AG20443 (cell line): ENCODE measurements at regions not wholly inside any gene's neighbourhood (a gene's known extent, or its start where the extent isn't known, plus 50 kb on each side); places are given as distances from the start of the nearest gene placed in this dataset.
"Not testable (repeated sequence)": the region's sequence is repeated elsewhere in the genome, so short reads cannot be mapped to it uniquely, and the experiment has no call there.

Experiments used
- DNase-seq: peaks from one replicate; pipeline ENCODE4 v3.0.0; 2012; ENCODE audit warnings: low spot score, mixed read lengths

- no peak for DNase-seq
Measured at GRCh38 chr1:29389533-29390041, 153.3 kb downstream of the PTPRU start.

GRCh38 chr1:29388884-29389283, 152.6 kb downstream of the PTPRU start:
- DNase-seq: no peak

- no peak for DNase-seq
Measured at GRCh38 chr1:29388170-29388569, 151.8 kb downstream of the PTPRU start.

- no peak for DNase-seq
Measured at GRCh38 chr1:29387210-29387609, 150.9 kb downstream of the PTPRU start.

- not testable (repeated sequence) for DNase-seq
Measured at GRCh38 chr1:29386453-29386852, 150.1 kb downstream of the PTPRU start.

DNA sequence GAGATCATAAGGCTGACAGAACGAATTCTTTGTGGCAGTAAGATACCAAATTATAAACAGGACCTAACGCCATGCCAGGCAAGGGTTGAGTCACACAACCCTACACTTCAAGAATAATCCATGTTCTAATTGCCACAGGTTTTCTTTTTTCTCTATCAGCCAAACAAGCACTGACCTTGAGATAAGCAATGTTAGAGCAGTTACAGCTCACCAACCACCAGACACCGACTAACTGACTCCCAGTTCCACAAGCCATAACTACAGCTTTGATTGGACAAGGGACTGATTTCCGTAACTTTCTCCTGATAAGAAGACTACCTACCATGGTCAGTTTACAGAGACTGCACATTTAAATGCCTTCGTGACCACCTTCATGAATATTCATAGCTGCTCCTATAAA, 149.6 kb downstream of the PTPRU start:
- no peak for DNase-seq

DNA sequence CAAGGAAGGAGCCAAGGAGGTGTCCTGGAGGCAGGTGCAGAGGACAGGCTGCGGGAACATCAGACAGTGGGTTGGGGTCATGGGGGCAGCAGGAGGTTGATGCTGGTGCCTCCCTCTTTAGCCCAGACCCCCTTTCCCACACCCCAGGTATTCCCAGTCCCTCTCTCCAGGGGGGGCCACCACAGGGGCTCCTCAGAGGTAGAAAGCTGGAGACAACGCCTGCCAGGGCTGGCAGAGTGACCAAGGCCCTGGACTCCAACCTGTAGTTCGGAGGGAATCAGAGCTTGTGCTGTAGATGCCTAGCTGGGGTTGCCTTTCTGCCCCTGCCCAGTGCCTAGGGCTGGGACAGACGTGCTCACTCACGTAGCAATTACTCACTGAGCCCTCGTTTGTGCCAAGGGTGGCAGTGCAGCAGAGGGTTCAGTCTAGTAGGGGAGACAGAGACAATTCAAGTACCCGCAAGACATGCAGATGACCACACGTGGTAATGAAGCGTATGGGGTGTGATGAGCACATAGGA, 148.2 kb downstream of the PTPRU start:
- no peak for DNase-seq

- DNase-seq: peak; percentile 43
Measured at GRCh38 chr1:29383746-29384371, 147.5 kb downstream of the PTPRU start.

DNA sequence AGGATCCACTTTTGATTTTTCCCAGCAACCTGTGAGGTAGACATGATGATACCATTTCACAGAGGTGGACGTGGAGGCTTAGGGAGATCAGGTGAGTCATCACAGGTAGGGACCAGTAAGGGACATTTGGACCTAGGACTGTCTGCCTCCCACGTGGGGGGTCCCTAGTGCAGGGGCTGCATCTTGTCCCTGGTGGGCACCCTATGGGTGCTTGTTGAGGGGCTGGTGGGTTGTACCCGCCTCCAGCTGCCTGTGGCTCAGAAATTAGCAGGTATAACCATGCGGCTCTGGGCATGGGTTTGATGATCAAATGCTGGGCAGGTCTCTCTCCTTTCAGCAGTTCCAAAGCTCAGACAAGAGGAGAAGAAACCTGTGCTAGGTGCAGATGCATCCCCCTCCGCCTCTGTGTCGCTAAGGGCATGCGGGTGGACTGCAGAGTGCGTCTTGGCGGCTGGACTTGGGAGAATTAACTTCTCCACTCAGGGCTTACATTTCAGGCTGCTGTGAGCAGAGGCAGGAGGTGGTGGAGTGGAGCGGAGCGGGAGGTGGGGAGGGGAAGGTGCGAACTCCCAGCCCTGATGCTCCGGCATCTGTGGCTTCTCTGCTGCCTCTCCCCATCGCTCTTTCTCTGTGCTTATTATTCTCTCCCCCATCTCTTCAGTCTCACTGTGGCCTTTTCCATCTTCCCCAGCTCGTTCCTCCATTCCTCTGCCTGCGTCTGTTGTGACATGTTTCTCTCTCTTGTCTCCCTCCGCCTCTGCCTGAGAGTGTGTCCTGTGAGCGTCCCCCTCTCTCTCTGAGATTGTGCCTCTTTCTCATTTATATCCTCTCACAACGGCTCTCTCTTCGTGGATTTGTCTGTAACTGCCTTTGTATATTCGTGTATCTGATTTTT, 146.8 kb downstream of the PTPRU start:
- no peak for DNase-seq

GRCh38 chr1:29381426-29381825, 145.1 kb downstream of the PTPRU start:
- no peak for DNase-seq

GRCh38 chr1:29380532-29380931, 144.2 kb downstream of the PTPRU start:
- DNase-seq: no peak

GRCh38 chr1:29379443-29380073, 143.2 kb downstream of the PTPRU start:
- DNase-seq: no peak
